MCF 10A (cell line): ENCODE measurements at regions not wholly inside any gene's neighbourhood (a gene's known extent, or its start where the extent isn't known, plus 50 kb on each side); places are given as distances from the start of the nearest gene placed in this dataset.
A peak's percentile ranks its signal among the peaks of the same experiment; 100 is the strongest.

Source experiments
- BruUV-seq: library from RNA; stranded (reverse); fragments of 400-500 nt; replicated peaks from 2 replicates; lab custom pipeline; 2021; lab: Mats Ljungman, UMichigan
- CTCF ChIA-PET: fragments of 300-600 bp; sonication (Branson Sonifier 250); formaldehyde crosslinking; extraction: SDS; loops from one replicate; lab custom pipeline; 2021; ENCODE audit warnings: antibody characterized with exemption, inconsistent platforms; lab: Yijun Ruan, JAX
- POLR2A ChIA-PET: fragments of 300-600, 350-650 bp; sonication (Branson Sonifier 250); formaldehyde crosslinking; extraction: SDS; loops from one replicate; lab custom pipeline; 2020; ENCODE audit warnings: antibody characterized with exemption, inconsistent platforms; lab: Yijun Ruan, JAX
- DNase-seq: peaks from one replicate; pipeline ENCODE4 v3.0.0-alpha.2; 2018; ENCODE audit not compliant: unreplicated experiment
- H3K27ac Mint-ChIP-seq: one replicate; pipeline ENCODE4 v1.8.0; 2022; ENCODE audit warnings: mild to moderate bottlenecking, low read depth, mixed read lengths; ENCODE audit not compliant: unreplicated experiment
- H3K27me3 Mint-ChIP-seq: one replicate; pipeline ENCODE4 v1.8.0; 2022; ENCODE audit warnings: mixed read lengths; ENCODE audit not compliant: insufficient read depth, unreplicated experiment
- H3K36me3 Mint-ChIP-seq: one replicate; pipeline ENCODE4 v1.8.0; 2022; ENCODE audit warnings: mild to moderate bottlenecking, moderate library complexity, mixed read lengths; ENCODE audit not compliant: insufficient read depth, unreplicated experiment
- H3K4me1 Mint-ChIP-seq: one replicate; pipeline ENCODE4 v1.8.0; 2022; ENCODE audit warnings: mixed read lengths; ENCODE audit not compliant: insufficient read depth, unreplicated experiment
- H3K4me3 Mint-ChIP-seq: one replicate; pipeline ENCODE4 v1.8.0; 2022; ENCODE audit warnings: mild to moderate bottlenecking, moderate library complexity, mixed read lengths; ENCODE audit not compliant: unreplicated experiment
- H3K9me3 Mint-ChIP-seq: one replicate; pipeline ENCODE4 v1.8.0; 2022; ENCODE audit warnings: mixed read lengths; ENCODE audit not compliant: unreplicated experiment
- CTCF ChIP-seq: fragments of 200-600 bp; IDR thresholded peaks from one replicate; pipeline ENCODE4 v1.8.0; 2022; ENCODE audit warnings: antibody characterized with exemption, mild to moderate bottlenecking; ENCODE audit not compliant: unreplicated experiment
- intact Hi-C: fragments of 100-400 bp; cut with micrococcal nuclease; formaldehyde crosslinking; loops from 2 replicates; pipeline ENCODE4 v1.14.1; 2022

- ChIA-PET CTCF (interaction anchor here (0.6 kb wide), 2 partner anchors 135 to 277 kb away, joined by 3 read pairs; no protein-coding TSS in a partner anchor), POLR2A (no interaction called here)
- peaks cover 14% of the 10 kb centered on the region for H3K27me3 Mint-ChIP-seq
- H3K27ac Mint-ChIP-seq, result no peak overlapping the region
- no peak for TF ChIP-seq CTCF
- H3K9me3 Mint-ChIP-seq, result no peaks in the 10 kb centered on the region
- no peak for DNase-seq
- BruUV-seq, result no TSS peak
- intact Hi-C loops, result no loop called here
- H3K4me3 Mint-ChIP-seq, result no peak overlapping the region
- H3K36me3 Mint-ChIP-seq, result no peaks in the 10 kb centered on the region
- no peaks in the 10 kb centered on the region for H3K4me1 Mint-ChIP-seq
Measured at GRCh38 chr14:27390155-27390554, 792.3 kb upstream of the NOVA1 start.

DNA sequence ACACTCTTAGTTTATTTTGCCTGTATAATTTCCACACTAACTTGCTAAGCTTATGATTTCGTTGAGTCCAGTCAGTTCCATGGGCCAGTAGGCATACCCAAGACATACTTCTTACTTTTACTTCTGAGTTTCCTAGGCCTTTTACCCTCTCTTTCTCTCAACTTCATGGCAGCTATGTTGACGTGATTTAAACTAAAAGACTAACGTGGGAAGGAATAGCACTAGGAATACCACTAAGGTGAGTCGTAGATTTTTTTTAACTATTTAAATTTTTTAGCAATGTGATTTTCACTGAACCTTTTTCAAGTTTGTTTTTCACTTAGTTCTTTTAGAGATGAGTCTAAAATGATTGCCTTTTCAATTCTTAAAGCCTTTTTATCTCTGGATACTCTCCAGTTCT lies 793.5 kb upstream of the NOVA1 start:
- H3K9me3 Mint-ChIP-seq, result no peaks in the 10 kb centered on the region
- no peak overlapping the region for H3K27ac Mint-ChIP-seq
- ChIA-PET CTCF (no interaction called here), POLR2A (no interaction called here)
- peaks cover 25% of the 10 kb centered on the region for H3K27me3 Mint-ChIP-seq
- no peaks in the 10 kb centered on the region for H3K4me1 Mint-ChIP-seq
- H3K36me3 Mint-ChIP-seq, result no peaks in the 10 kb centered on the region
- TF ChIP-seq CTCF, result no peak
- BruUV-seq, result no TSS peak
- DNase-seq, result no peak
- H3K4me3 Mint-ChIP-seq, result no peak overlapping the region
- intact Hi-C loops, result no loop called here

DNA sequence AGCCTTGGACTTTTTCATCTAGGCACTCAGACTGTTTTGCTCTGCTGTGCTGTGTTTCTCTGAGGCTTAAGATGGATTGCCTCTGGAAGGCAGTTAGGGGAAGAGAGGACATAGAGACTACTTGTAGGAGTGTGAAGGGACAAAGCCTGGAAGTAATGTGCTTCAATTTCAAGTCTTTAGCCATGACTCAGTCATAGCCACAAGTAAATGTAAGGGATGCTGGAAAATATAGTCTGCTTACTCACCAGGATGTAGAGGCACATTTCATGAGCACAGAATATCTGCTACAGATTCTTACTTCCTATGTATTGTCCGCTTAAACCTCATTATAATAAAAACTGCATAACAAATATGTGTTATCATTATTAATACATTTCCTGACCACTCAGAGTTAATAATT lies 794.3 kb upstream of the NOVA1 start:
- no peaks in the 10 kb centered on the region for H3K4me1 Mint-ChIP-seq
- DNase-seq, result no peak
- intact Hi-C loops, result no loop called here
- no peak overlapping the region for H3K4me3 Mint-ChIP-seq
- ChIA-PET POLR2A (no interaction called here), CTCF (no interaction called here)
- TF ChIP-seq CTCF, result no peak
- BruUV-seq, result no TSS peak
- no peaks in the 10 kb centered on the region for H3K9me3 Mint-ChIP-seq
- no peak overlapping the region for H3K27ac Mint-ChIP-seq
- H3K27me3 Mint-ChIP-seq, result peaks cover 25% of the 10 kb centered on the region
- no peaks in the 10 kb centered on the region for H3K36me3 Mint-ChIP-seq

DNA sequence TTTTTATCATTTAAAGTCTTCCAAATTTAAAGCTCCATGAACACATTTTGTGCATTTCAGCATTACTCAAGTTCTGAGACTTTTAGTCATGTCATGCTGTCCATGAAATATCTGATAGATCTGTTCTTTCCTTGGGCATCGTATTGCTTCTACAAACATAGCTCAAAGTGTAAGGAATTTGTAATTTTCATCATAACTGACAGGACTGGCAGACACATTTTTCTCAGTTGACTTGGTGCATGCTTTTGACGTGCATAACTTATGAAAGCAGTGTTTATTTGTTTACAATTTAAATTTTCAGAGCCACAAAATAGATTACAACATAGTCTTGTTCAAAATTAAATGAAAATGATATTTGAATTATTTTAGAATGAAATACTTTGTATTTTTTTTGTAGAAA lies 812.1 kb upstream of the NOVA1 start:
- DNase-seq, result peak; percentile 7
- Mint-ChIP-seq H3K4me1 (no peaks in the 10 kb centered on the region), H3K9me3 (no peaks in the 10 kb centered on the region), H3K27me3 (peaks cover 15% of the 10 kb centered on the region), H3K36me3 (no peaks in the 10 kb centered on the region), H3K4me3 (no peak overlapping the region), H3K27ac (no peak overlapping the region)
- POLR2A ChIA-PET, result no interaction called here
- no TSS peak for BruUV-seq
- CTCF ChIA-PET, result interaction anchor here (0.5 to 0.6 kb wide), 2 partner anchors 422 to 1200 kb away, joined by 3 to 4 read pairs; no protein-coding TSS in a partner anchor
- intact Hi-C loops, result no loop called here
- TF ChIP-seq CTCF, result no peak
